Upper lobe of right lung (tissue), 1 donor: ENCODE measurements at regions not wholly inside any gene's neighbourhood (a gene's known extent, or its start where the extent isn't known, plus 50 kb on each side); places are given as distances from the start of the nearest gene placed in this dataset.

Source experiments
- ATAC-seq: fragments of 200-7000 bp; cut with Tn5 transposase; one replicate; pipeline ENCODE4 v1.9.1; 2020; ENCODE audit warnings: mild to moderate bottlenecking, moderate library complexity
- DNase-seq: peaks from one replicate; pipeline ENCODE4 v3.0.0-alpha.2; 2020
- H3K27ac ChIP-seq: fragments of 200-600 bp; one replicate; pipeline ENCODE4 v1.8.0; 2022
- H3K27me3 ChIP-seq: fragments of 200-600 bp; one replicate; pipeline ENCODE4 v1.8.0; 2022; ENCODE audit warnings: mild to moderate bottlenecking
- H3K36me3 ChIP-seq: fragments of 200-600 bp; one replicate; pipeline ENCODE4 v1.8.0; 2022
- H3K4me1 ChIP-seq: fragments of 200-600 bp; one replicate; pipeline ENCODE4 v1.8.0; 2022
- H3K4me3 ChIP-seq: fragments of 200-600 bp; one replicate; pipeline ENCODE4 v1.8.0; 2022; ENCODE audit warnings: mild to moderate bottlenecking
- H3K9me3 ChIP-seq: fragments of 200-600 bp; one replicate; pipeline ENCODE4 v1.8.0; 2022
- intact Hi-C: fragments of 100-400 bp; cut with DNase I; formaldehyde crosslinking; loops from one replicate; pipeline ENCODE4 v1.11.0; 2022
- TF ChIP-seq, protein P1 (sequence below): fragments of 200-600 bp; IDR thresholded peaks from one replicate; pipeline ENCODE4 v1.8.0; 2022; ENCODE audit warnings: antibody characterized with exemption
- donor health status: DM: no; HTN: yes; CAD: no; lungs with severe emphysema.

DNA sequence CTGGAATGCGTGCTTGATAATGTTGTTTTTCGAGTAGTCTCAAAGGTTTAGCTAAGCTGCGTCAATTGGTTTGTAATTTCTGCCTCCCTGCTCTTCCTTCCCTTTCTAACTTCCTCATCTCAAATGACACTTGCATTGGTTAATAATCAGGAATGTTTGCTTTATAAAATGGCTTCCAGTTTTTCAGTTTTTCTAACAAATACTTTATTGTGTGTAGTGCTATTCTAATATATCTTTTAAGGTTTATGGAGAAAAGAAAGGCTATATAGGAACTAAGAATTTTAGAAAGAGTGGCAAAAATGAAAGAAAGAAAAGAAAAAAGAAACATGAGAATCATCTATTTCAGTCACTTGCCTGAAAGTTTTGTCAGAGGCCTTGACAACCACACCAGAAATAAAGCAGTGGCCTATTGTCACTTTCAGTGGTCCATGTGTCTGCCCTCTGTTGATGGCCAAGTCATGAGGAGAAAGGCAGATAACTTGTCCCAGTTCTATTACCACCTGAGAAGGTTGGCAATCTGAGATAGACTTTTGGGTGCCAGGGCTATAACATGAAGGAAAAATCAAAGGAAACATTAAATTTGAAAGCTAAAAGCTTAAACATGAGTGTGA, 221.9 kb upstream of the KITLG start:
- no peaks in the 10 kb centered on the region for H3K4me1 ChIP-seq
- no peaks in the 10 kb centered on the region for H3K36me3 ChIP-seq
- H3K27me3 ChIP-seq: no peaks in the 10 kb centered on the region
- ATAC-seq (no peak), DNase-seq (no peak)
- H3K27ac ChIP-seq: no peak overlapping the region
- TF ChIP-seq, protein P1, sequence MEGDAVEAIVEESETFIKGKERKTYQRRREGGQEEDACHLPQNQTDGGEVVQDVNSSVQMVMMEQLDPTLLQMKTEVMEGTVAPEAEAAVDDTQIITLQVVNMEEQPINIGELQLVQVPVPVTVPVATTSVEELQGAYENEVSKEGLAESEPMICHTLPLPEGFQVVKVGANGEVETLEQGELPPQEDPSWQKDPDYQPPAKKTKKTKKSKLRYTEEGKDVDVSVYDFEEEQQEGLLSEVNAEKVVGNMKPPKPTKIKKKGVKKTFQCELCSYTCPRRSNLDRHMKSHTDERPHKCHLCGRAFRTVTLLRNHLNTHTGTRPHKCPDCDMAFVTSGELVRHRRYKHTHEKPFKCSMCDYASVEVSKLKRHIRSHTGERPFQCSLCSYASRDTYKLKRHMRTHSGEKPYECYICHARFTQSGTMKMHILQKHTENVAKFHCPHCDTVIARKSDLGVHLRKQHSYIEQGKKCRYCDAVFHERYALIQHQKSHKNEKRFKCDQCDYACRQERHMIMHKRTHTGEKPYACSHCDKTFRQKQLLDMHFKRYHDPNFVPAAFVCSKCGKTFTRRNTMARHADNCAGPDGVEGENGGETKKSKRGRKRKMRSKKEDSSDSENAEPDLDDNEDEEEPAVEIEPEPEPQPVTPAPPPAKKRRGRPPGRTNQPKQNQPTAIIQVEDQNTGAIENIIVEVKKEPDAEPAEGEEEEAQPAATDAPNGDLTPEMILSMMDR: no peak
- no peak overlapping the region for H3K4me3 ChIP-seq
- intact Hi-C loops: no loop called here
- no peaks in the 10 kb centered on the region for H3K9me3 ChIP-seq

DNA sequence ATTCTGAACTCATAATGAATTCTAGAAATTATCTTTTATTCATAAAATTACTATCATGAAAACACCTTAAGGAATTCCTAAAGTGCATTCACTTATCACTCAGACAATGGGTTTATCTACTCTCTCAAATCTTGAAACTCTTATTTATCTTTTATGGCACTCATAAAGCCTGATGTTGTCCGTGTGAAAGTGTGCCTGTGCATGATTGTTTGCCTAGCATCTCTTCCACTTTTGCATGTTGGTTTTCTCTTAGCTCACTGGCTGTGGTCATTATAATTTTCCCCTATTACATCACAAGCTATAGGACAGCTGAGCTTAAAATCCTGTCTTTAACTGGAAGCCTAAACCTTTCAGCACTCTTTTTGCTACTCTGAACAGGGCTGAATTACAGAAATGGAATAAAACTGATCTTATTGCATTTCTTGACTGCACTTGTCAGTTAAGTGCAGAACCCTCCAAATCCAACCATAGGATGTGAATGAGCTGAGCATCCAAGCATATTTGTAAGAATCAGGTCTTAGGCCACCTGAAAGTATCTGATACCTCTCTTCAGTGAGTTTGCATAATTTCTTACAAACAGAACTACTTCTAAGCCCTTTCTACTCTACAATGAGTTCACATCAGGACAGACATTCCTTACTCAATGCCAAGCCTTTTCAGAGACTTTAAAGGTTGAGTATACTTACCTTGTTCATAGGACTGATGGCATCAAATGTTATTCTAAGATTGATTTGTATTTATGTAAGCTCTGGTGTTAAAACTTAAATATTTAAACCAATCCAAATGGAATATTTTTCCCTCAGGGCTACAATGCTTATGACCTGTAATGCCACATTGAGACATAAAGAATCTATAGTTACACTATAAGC, 221.2 kb upstream of the KITLG start:
- Histone ChIP-seq H3K9me3 (no peaks in the 10 kb centered on the region), H3K4me1 (no peaks in the 10 kb centered on the region), H3K36me3 (no peaks in the 10 kb centered on the region), H3K4me3 (no peak overlapping the region), H3K27me3 (no peaks in the 10 kb centered on the region), H3K27ac (no peak overlapping the region)
- no peak for DNase-seq
- intact Hi-C loops: no loop called here
- TF ChIP-seq, protein P1: no peak
- ATAC-seq: peak; percentile 41

DNA sequence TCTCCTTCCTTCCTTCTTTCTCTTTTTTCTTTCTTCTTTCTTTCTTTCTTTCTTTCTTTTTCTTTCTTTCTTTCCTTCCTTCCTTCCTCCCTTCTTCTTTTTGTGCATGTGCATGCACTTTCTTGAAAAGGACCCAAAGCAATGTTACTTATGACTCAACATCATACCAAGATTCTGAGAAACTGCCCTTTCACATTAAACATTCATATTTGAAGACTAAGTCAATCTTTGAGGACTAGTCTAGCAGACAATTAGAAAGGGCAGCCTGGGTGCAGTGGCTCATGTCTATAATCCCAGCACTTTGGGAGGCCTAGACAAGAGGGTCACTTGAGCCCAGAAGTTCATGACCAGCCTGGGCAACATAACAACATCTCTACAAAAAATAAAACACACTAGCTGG, 212.8 kb upstream of the KITLG start:
- intact Hi-C loops: no loop called here
- H3K27ac ChIP-seq: no peak overlapping the region
- no peaks in the 10 kb centered on the region for H3K4me1 ChIP-seq
- H3K27me3 ChIP-seq: no peaks in the 10 kb centered on the region
- H3K36me3 ChIP-seq: no peaks in the 10 kb centered on the region
- TF ChIP-seq, protein P1: no peak
- no peak for DNase-seq
- no peak overlapping the region for H3K4me3 ChIP-seq
- ATAC-seq: no peak
- H3K9me3 ChIP-seq: no peaks in the 10 kb centered on the region

DNA sequence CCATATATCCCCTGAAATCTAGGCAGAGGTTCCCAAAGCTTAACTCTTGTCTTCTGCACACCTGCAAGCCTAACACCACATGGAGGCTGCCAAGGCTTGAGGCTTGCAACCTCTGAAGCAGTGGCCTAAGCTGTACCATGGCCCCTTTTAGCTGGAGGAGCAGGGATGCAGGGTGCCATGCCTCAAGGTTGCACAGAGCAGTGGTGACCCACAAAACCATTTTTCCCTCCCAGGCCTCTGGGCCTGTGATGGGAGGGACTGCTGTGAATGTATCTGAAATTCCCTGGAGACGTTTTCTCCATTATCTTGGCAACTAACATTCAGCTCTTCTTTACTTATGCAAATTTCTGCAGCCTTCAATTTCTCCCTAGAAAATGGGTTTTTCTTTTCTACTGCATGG, 210.0 kb upstream of the KITLG start:
- ATAC-seq: no peak
- Histone ChIP-seq H3K4me1 (no peaks in the 10 kb centered on the region), H3K9me3 (no peaks in the 10 kb centered on the region), H3K4me3 (no peak overlapping the region), H3K27ac (no peak overlapping the region), H3K27me3 (no peaks in the 10 kb centered on the region), H3K36me3 (no peaks in the 10 kb centered on the region)
- DNase-seq: no peak
- TF ChIP-seq, protein P1: no peak
- intact Hi-C loops: no loop called here

DNA sequence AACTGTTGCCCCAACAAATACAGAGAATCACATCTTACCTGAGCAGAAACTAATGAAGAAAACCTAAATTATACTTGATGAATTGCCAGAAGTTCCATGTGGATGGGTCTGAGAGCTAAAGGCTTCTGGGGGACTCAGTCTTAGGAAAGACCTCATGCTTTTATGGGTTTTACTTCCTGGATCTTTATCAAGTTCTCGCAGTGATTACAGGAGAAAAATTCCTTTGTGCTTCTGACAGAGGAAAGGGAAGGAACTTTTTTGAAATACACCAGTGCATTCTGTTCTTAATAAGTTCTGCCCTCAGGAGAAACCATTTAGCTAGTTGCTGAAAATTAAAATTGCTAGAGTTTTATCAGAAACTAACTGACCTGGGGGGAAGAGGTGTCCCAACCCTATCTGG, 203.9 kb upstream of the KITLG start:
- TF ChIP-seq, protein P1: no peak
- ATAC-seq: no peak
- Histone ChIP-seq H3K27me3 (no peaks in the 10 kb centered on the region), H3K27ac (no peak overlapping the region), H3K9me3 (no peaks in the 10 kb centered on the region), H3K36me3 (no peaks in the 10 kb centered on the region), H3K4me3 (no peak overlapping the region), H3K4me1 (no peaks in the 10 kb centered on the region)
- intact Hi-C loops: no loop called here
- no peak for DNase-seq
